ENCODE measurements at regions not wholly inside any gene's neighbourhood (a gene's known extent, or its start where the extent isn't known, plus 50 kb on each side); places are given as distances from the start of the nearest gene placed in this dataset.

DNA sequence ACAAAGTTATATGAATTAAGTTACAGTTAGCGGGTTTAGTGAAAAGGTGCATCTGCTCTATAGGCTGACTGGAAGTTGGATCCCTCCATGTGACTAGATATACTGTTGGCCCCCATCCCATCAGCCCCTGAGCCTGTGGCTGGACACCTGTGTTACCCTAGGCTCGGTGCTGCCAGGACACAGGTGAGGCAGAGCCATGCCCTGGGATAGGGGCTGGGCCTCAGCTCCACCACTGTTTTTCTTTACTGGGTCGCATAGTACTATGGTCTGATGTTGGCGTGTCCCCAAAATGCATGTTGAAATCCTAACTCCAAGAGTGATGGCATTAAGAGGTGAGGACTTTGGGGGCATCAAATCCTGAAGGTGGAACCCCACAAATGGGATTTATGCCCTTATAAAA lies 638.6 kb upstream of the ID2 start:
- no peak for DNase-seq (ENCODE audit: insufficient read length, low spot score)
- FAIRE-seq: no peak

DNA sequence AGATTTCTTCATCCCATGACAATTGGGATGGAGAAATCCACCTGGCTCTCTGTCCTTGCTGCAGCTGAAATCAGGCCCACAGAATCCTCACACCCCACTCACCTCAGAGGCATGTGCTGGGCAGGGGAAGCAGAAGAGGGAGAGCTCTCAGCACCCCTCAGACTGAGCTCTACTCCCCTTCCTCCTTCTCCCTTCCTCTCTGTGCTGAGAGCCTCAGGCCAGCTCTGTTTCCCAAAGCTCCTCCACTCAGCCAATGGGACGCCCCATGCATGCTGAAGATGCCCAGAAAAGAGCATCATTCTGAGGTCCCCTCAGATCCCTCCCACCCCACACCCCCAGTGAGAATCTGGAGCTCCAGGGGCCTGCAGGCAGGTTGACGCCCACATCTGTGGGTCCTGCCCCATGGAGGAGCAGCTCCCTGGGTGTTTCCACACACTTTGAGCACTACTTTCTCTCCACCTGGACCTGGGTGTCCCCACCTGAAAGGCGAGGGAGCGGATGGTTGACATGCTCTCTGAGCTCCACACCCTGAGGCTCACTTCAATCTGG lies 637.7 kb upstream of the ID2 start:
- FAIRE-seq (no peak), DNase-seq (ENCODE audit: insufficient read length, low spot score) (no peak)

DNA sequence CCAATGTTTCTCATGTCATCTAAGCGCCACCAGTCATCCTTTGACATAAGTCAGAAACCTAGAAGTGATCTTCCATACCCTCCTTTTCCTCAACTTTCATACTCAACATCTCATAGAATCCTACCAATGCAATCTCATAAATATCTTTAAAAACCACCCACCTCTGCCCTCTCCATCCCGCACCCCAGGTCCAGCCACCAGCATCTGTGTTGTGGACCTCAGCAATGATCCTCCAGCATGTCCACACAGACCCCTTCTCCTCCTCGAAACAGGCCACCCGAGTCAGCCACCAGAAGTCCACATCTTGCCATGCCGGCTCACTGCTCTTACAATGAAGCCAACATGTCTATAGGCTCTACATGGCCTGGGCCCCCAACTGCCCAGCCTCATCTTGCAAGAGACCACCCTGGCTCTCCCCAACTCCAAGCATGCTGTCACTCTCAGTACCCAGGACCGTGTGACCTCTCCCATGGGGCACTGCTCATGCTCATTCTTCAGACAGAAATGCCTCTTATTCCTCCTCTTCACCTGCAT lies 636.7 kb upstream of the ID2 start:
- FAIRE-seq (no peak), DNase-seq (ENCODE audit: insufficient read length, low spot score) (no peak)

DNA sequence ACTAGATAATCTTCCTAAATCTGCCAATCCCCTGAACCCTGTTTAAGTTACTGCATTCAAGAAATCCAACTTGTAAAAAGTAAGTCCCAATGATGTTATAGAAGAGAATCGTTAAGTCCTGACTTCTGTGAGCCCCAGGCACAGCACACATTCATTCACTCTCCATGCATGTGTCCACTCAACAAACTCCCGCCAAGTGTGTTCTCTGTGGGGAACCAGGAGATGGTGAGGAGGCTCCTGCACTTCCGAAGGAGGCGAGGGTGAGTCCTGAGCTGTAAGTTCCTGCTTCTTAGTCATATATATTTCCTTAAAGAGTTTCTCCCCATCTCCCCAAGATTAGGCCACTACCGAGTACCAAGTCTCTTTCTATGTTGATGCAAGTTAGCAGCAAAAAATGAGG lies 635.0 kb upstream of the ID2 start:
- FAIRE-seq: no peak
- no peak for DNase-seq (ENCODE audit: insufficient read length, low spot score)

DNA sequence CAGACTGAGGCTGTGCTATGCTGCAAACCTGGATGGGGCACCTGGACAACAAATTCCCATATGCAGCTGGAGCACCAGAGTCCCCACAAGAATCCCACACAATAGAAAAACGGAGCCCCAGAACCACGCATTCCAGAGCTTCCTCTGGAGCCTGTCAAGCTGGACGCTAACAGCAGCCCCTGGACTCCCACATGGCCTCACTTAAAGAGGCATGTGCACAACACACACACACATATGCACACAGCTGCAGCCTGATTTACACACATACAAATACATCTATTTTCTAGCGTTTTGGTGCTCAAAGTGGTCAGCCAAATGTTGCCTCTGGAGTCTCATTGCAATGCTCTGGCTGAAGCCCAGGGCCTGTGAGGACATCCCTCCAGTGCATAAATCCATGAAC lies 632.7 kb upstream of the ID2 start:
- DNase-seq (ENCODE audit: insufficient read length, low spot score) (no peak), FAIRE-seq (no peak)

GRCh38 chr2:8049851-8050571 lies 631.8 kb upstream of the ID2 start:
- peak; percentile 93 for FAIRE-seq
- DNase-seq (ENCODE audit: insufficient read length, low spot score): peak; percentile 12

- DNase-seq (ENCODE audit: insufficient read length, low spot score): no peak
Measured at GRCh38 chr2:8053216-8053615, 628.6 kb upstream of the ID2 start.

GRCh38 chr2:8054070-8054469 lies 627.8 kb upstream of the ID2 start:
- FAIRE-seq: no peak
- no peak for DNase-seq (ENCODE audit: insufficient read length, low spot score)

More at GRCh38 chr2:8053216-8053615, 628.6 kb upstream of the ID2 start:
- no peak for FAIRE-seq

DNA sequence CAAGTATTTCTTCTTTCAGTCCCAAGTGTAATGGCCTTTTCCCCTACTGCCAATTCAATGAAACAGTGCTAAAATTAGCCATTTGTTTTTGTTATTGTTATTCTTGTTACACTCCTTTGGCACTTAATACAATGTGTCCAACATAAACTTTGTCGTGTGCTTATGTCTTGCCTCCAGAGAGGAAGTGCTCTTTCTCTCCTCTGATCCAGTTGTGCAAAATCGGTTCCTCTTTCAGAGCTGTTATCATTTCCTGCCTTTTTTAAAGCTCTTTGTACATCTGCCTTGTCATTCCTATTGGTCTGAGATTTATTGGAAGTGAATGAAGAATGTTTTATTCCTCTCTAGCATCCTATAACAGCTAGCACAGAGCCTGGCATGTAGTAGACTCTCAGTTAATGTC lies 623.2 kb upstream of the ID2 start:
- no peak for FAIRE-seq
- DNase-seq (ENCODE audit: insufficient read length, low spot score): no peak

- DNase-seq (ENCODE audit: insufficient read length, low spot score) (no peak), FAIRE-seq (no peak)
Measured at GRCh38 chr2:8059255-8059654, 622.6 kb upstream of the ID2 start.

GRCh38 chr2:8059794-8060193 lies 622.1 kb upstream of the ID2 start:
- no peak for DNase-seq (ENCODE audit: insufficient read length, low spot score)

DNA sequence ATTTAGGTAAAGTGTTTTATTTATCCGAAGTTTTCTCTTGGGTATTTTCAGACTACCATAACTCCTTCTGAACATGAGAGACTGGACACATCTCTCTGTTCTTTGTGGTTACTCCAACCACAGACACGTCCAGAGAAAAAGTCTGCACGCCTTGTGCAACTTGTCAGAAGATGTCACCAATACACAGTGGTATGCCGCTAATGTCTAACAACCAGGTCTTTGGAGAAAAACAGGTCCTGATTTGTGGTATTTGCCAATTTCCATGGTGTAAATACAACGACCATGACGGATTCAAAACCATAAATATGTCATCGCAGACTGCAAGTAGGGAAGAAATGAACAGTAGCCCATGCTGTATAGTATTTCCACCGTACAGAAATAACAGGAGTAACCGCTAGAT lies 620.6 kb upstream of the ID2 start:
- FAIRE-seq (no peak), DNase-seq (ENCODE audit: insufficient read length, low spot score) (no peak)

More at GRCh38 chr2:8059794-8060193, 622.1 kb upstream of the ID2 start:
- FAIRE-seq: no peak

- DNase-seq (ENCODE audit: insufficient read length, low spot score) (no peak), FAIRE-seq (no peak)
Measured at GRCh38 chr2:8064603-8065002, 617.3 kb upstream of the ID2 start.

DNA sequence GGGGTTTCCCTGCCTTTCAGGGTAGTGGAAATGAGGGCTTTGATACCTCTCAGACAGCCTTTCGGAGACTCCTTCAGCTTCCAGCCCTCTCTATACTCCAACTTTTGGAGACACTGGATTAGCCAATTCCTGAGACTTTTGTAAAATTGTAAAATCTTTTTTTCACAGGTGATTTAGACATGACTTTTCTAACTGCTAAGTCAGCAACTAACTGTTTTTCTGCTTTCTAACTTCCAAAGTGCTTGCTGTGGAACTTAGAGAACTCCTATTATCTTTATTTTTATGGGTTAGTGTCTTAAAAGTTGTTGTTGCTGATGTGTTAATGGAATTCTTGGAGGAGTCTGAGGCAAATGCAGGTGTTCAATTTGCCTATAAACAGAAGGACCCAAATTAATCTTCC lies 616.7 kb upstream of the ID2 start:
- FAIRE-seq (no peak), DNase-seq (ENCODE audit: insufficient read length, low spot score) (no peak)

GRCh38 chr2:8067784-8068336 lies 614.0 kb upstream of the ID2 start:
- FAIRE-seq: no peak

GRCh38 chr2:8072907-8073306 lies 608.9 kb upstream of the ID2 start:
- no peak for DNase-seq (ENCODE audit: insufficient read length, low spot score)
- FAIRE-seq: no peak

More at GRCh38 chr2:8067784-8068336, 614.0 kb upstream of the ID2 start:
- no peak for DNase-seq (ENCODE audit: insufficient read length, low spot score)

DNA sequence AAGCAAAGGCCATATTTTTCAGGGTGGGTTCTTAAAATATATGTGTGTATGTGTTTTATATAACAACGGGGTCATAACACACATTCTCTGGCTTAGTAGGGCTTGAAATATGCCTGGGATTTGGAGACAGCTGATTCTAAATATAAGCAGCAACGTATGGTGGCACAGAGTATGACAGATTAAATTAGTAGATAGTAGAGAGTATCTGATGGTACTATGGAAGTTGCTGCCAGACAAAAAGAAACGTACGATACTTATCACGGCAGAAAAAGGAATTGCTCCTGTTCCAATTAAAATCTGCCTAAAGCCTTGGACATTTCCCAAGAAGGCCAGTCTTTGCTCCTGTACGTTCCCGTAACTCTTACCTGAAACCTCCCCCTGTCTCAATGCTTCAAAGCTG lies 607.9 kb upstream of the ID2 start:
- no peak for DNase-seq (ENCODE audit: insufficient read length, low spot score)
- FAIRE-seq: no peak

- FAIRE-seq (peak; percentile 75), DNase-seq (ENCODE audit: insufficient read length, low spot score) (no peak)
Measured at GRCh38 chr2:8076448-8077342, 605.2 kb upstream of the ID2 start.

DNA sequence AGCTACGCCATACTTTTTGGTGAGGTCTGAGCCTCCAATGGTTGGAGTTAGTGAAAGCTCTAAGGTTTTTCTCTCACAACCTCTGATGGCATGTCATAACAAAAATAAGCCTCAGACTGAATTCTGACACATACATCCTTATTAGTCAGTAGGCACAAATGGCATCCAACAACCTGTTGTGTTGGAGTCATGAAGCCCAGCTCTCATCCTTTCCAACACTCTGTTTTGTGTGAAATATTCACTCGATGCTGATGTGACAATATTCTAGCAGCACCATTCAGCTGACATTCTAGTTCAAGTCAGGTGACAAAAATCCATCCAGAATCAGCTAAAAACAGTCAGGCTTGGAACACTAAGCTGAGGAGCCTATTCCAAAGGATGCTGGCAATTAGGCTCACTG lies 603.2 kb upstream of the ID2 start:
- FAIRE-seq (no peak), DNase-seq (ENCODE audit: insufficient read length, low spot score) (no peak)

DNA sequence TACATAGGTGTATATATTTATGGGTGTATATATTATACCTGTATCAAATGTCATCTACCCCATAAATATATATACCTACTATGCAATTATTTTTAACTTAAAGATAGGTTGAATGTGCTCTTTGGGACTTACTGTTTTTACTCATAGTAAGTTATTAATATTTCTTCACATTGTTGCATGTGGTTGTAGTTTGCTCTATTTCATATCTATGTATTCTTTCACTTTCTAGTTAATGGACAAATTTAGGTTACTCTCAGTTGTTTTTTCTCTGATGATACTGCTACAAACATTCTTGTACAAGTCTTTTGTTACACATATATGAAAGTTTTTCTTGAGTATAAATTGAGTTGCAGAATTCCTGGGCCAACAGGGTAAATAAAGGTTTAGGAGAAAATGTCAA lies 601.8 kb upstream of the ID2 start:
- DNase-seq (ENCODE audit: insufficient read length, low spot score) (no peak), FAIRE-seq (no peak)

- no peak for DNase-seq (ENCODE audit: insufficient read length, low spot score)
Measured at GRCh38 chr2:8081130-8081529, 600.7 kb upstream of the ID2 start.

More at GRCh38 chr2:8081130-8081529, 600.7 kb upstream of the ID2 start:
- no peak for FAIRE-seq

Measured in GM19239 (cell line).